Gastroesophageal sphincter (tissue), 3 donors: ENCODE measurements at regions not wholly inside any gene's neighbourhood (a gene's known extent, or its start where the extent isn't known, plus 50 kb on each side); places are given as distances from the start of the nearest gene placed in this dataset.

ENCODE experiments used
- CTCF ChIP-seq, 4 experiments: fragments of 200-600 bp in 2 of 4; fragments of 450-650 bp in 2 of 4; sonication (generic) in 1 of 4; IDR thresholded peaks; one replicate each; pipeline ENCODE4 v1.5.1; 2017 to 2019; ENCODE audit warnings: antibody characterized with exemption in 4 of 4, mild to moderate bottlenecking in 2 of 4, moderate library complexity in 2 of 4
- POLR2A ChIP-seq, 2 donors: fragments of 450-650 bp; IDR thresholded peaks; one replicate each; pipeline ENCODE4 v1.6.1; 2017; ENCODE audit warnings: antibody characterized with exemption in 2 of 2, mild to moderate bottlenecking in 2 of 2, moderate library complexity in 1 of 2
- POLR2AphosphoS5 ChIP-seq: sonication (generic); formaldehyde crosslinking; IDR thresholded peaks from one replicate; pipeline ENCODE4 v1.6.1; 2017; ENCODE audit warnings: antibody characterized with exemption

GRCh38 chr4:180512801-180513475 lies 1730.3 kb upstream of the TENM3 start:
- TF ChIP-seq POLR2A (IDR thresholded peaks at IDR 0.05): no peak
- TF ChIP-seq CTCF (IDR thresholded peaks at IDR 0.05): no peak
- TF ChIP-seq POLR2AphosphoS5: no peak
